HUES6 (cell line): ENCODE measurements at regions not wholly inside any gene's neighbourhood (a gene's known extent, or its start where the extent isn't known, plus 50 kb on each side); places are given as distances from the start of the nearest gene placed in this dataset.

Experiments
- H3K27ac ChIP-seq: 2 replicates; pipeline ENCODE4 v1.7.0; 2013; ENCODE audit warnings: low read depth, mild to moderate bottlenecking, low read length, inconsistent platforms
- H3K27me3 ChIP-seq: 2 replicates; pipeline ENCODE4 v1.6.1; 2013; ENCODE audit warnings: low read length; ENCODE audit not compliant: control insufficient read depth, insufficient read depth
- H3K36me3 ChIP-seq: 2 replicates; pipeline ENCODE4 v1.6.1; 2013; ENCODE audit warnings: low read length; ENCODE audit not compliant: control insufficient read depth, insufficient read depth
- H3K4me1 ChIP-seq: 2 replicates; pipeline ENCODE4 v1.6.1; 2013; ENCODE audit warnings: low read length; ENCODE audit not compliant: control insufficient read depth, insufficient read depth
- H3K4me3 ChIP-seq: 2 replicates; pipeline ENCODE4 v1.5.1; 2013; ENCODE audit warnings: low read depth, low read length
- H3K9ac ChIP-seq: one replicate; pipeline ENCODE4 v1.6.1; 2013; ENCODE audit warnings: mild to moderate bottlenecking, low read length
- H3K9me3 ChIP-seq: 2 replicates; pipeline ENCODE4 v1.6.1; 2013; ENCODE audit warnings: low read depth, low read length; ENCODE audit not compliant: control insufficient read depth, insufficient read depth

- Histone ChIP-seq H3K4me1 (peaks cover 10% of the 10 kb centered on the region), H3K4me3 (no peak overlapping the region), H3K9ac (no peak overlapping the region), H3K27me3 (no peaks in the 10 kb centered on the region), H3K27ac (no peak overlapping the region), H3K36me3 (no peaks in the 10 kb centered on the region), H3K9me3 (no peaks in the 10 kb centered on the region)
Observed at GRCh38 chr7:142379201-142379885, 121.5 kb upstream of the PRSS58 start.

DNA sequence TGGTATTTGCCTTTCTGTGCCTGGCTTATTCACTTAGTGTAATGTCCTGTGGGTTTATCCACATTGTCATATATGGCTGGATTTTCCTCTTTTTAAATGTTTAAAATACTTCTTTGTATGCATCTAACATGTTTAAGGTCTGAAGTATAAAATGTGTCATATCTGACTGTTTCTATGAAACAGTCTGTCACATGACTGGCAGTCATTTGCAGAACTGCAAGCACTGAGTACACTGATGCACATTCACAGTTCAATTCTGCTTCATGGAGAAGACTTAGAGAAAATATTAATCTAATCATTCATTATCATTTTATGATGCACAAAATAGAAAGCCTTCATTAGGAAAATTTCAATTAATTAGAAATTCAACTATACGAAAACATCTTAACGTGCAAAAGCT, 119.7 kb upstream of the PRSS58 start:
- Histone ChIP-seq H3K27me3 (no peaks in the 10 kb centered on the region), H3K9me3 (no peaks in the 10 kb centered on the region), H3K9ac (no peak overlapping the region), H3K4me3 (no peak overlapping the region), H3K4me1 (peaks cover 10% of the 10 kb centered on the region), H3K27ac (no peak overlapping the region), H3K36me3 (no peaks in the 10 kb centered on the region)

DNA sequence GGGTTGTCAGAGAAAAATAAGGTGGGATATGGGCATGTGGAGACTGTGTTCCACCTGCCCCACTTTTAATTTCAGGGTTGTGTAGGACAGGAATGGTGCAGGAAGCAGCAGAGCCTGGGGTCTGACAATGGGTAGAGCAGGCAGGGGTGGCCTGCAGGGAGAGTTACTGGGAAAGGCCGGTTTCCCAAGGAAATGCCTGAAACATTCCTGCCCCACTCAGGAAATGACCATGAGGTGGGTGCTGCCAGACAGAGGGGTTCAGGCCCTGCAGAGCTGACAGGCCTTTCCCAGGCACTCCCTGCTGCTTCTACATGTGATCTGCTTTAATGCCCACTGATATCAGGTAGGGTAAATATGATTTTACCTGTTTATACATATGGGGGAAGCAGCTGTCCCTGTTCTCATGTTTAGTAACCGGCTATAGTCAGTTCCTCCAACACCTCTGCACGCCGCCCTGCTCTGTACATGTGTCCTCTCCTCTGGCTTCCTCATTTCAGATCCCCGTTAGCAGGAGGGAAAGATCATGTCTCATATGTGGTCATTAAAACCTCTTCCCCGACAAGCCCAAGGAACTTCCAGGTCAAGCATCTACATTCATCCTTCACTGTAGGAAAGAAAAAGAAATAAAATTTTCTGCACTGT, 118.6 kb upstream of the PRSS58 start:
- no peaks in the 10 kb centered on the region for H3K36me3 ChIP-seq
- H3K27me3 ChIP-seq, result no peaks in the 10 kb centered on the region
- H3K9me3 ChIP-seq, result no peaks in the 10 kb centered on the region
- H3K4me3 ChIP-seq, result no peak overlapping the region
- H3K4me1 ChIP-seq, result peaks cover 10% of the 10 kb centered on the region
- no peak overlapping the region for H3K27ac ChIP-seq
- peak overlapping the region; percentile 27 for H3K9ac ChIP-seq

GRCh38 chr7:142375710-142376313, 118.0 kb upstream of the PRSS58 start:
- Histone ChIP-seq H3K9me3 (no peaks in the 10 kb centered on the region), H3K4me3 (no peak overlapping the region), H3K27me3 (no peaks in the 10 kb centered on the region), H3K9ac (no peak overlapping the region), H3K4me1 (peaks cover 10% of the 10 kb centered on the region), H3K27ac (no peak overlapping the region), H3K36me3 (no peaks in the 10 kb centered on the region)

DNA sequence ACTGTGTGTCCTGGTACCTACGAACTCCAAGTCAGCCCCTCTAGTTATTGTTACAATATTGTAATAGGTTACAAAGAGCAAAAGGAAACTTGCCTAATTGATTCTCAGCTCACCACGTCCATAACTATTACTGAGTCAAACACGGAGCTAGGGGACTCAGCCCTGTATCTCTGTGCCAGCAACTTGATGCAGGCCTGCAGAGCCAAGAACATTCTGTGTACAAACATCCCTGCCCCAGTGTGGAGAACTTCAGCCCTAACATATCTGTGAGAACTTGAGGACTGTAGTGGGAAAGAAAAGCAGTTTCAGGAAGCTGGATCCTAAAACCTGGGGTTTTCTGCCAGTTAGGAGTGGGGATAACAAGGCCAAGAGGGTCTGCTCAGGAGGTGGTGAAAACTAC, 114.9 kb upstream of the PRSS58 start:
- Histone ChIP-seq H3K27ac (no peak overlapping the region), H3K27me3 (no peaks in the 10 kb centered on the region), H3K4me1 (peaks cover 7% of the 10 kb centered on the region), H3K9me3 (peaks cover 19% of the 10 kb centered on the region), H3K4me3 (no peak overlapping the region), H3K36me3 (no peaks in the 10 kb centered on the region), H3K9ac (no peak overlapping the region)

DNA sequence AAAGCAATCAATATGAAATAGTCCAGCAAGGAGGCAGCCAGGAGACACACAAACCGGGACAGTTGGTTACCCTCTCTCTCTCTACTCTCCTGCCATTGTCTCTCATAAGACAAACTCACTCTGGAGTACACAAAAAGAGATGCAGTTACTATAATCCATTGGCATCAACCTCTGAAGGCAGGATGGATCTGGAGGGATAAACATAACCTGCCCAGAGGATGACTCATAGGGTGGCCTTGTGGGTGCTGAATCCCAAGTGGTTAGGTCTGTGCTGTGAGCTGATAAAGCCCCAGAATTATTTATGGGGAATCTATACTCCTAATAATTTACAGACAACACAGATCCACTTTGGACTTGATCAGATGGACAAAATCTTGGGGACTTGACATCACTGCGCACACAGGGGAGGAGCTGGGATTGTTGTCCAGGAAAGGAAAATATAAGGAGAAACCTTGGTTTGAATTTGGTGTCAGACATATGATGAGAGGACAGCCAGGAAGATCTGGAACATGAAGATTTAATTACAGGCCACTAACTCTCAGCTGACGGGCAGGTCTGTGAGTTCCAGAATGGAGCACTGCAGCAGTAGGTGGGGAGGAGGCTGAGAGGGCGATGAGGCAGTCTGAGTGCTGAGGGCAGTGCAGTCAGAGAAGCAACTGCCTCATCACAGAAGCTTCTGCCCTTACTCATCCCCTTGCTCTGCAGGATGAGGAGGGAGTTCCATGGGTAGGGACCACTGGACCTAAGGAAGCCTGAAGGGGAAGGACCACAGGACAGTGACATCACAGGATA, 113.9 kb upstream of the PRSS58 start:
- H3K36me3 ChIP-seq, result no peaks in the 10 kb centered on the region
- H3K27ac ChIP-seq, result no peak overlapping the region
- H3K9me3 ChIP-seq, result peaks cover 26% of the 10 kb centered on the region
- H3K4me3 ChIP-seq, result no peak overlapping the region
- peaks cover 7% of the 10 kb centered on the region for H3K4me1 ChIP-seq
- no peaks in the 10 kb centered on the region for H3K27me3 ChIP-seq
- H3K9ac ChIP-seq, result no peak overlapping the region

DNA sequence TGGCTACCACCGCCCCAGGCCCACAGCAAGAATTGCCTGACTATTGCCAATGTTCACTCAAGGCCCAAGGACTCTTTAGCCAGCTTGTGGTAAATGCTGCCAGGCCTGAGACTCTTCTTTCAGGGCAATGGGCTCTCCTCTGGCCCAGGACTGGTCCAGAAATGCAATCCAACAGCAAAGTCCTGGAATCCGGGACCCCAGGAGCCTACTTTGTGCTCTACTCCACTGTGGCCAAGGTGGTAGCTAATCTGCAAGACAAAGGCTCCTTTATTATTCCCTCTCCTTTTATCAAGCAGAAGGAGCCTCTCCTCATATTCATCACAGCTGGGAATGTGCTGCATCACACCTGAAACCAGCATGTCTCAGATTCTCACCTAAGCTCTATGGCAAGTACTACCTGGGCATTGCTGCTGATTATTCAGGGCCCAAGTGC, 107.6 kb upstream of the PRSS58 start:
- peak overlapping the region; percentile 20; the same call in 1 of the 2 replicates for H3K4me3 ChIP-seq
- H3K4me1 ChIP-seq, result peaks cover 23% of the 10 kb centered on the region

DNA sequence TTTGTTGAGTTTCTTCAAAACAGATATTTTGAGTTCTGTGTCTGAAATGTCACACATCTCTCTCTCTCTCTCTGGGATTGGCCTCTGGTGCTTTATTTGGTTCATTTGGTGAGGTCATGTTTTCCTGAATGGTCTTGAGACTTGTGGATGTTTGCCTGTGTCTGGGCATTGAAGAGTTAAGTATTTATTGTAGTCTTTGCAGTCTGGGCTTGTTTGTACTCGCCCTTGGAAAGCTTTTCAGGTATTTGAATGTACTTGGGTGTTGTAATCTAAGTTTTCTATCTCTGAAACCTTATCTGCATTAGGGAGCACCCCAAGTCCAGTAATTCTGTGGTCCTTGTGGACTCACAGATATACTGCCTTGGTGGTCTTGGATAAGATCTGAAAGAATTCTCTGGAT, 106.7 kb upstream of the PRSS58 start:
- peak overlapping the region; percentile 73; the same call in 1 of the 2 replicates for H3K27ac ChIP-seq
- no peak overlapping the region for H3K4me3 ChIP-seq
- no peaks in the 10 kb centered on the region for H3K27me3 ChIP-seq
- peaks cover 43% of the 10 kb centered on the region for H3K9me3 ChIP-seq
- peaks cover 26% of the 10 kb centered on the region for H3K4me1 ChIP-seq
- H3K9ac ChIP-seq, result no peak overlapping the region
- no peaks in the 10 kb centered on the region for H3K36me3 ChIP-seq

More for the DNA sequence above, 107.6 kb upstream of the PRSS58 start:
- Histone ChIP-seq H3K27me3 (no peaks in the 10 kb centered on the region), H3K27ac (peak overlapping the region; percentile 73), H3K9me3 (peaks cover 43% of the 10 kb centered on the region), H3K36me3 (no peaks in the 10 kb centered on the region), H3K9ac (peak overlapping the region; percentile 30)

DNA sequence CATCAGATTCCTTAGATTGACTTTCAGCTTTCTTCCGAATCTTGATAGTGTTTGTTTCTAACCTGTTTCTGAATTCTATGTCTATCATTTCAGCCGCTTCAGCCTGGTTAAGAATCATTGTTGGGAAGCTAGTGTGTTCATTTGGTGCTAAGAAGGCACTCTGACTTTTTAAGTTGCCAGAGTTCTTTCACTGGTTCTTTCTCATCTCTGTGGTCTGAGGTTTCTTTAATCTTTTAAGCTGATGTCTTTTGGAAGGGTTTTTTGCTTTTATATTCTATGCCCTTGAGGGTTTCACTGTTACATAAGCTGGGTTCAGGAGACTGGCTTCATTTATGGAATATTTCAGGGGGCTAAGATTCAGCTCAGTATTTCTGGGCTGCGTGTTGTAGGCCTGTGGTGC, 104.5 kb upstream of the PRSS58 start:
- Histone ChIP-seq H3K36me3 (no peaks in the 10 kb centered on the region), H3K4me1 (peaks cover 33% of the 10 kb centered on the region), H3K4me3 (no peak overlapping the region), H3K9ac (no peak overlapping the region), H3K27ac (no peak overlapping the region), H3K9me3 (peaks cover 21% of the 10 kb centered on the region), H3K27me3 (no peaks in the 10 kb centered on the region)

DNA sequence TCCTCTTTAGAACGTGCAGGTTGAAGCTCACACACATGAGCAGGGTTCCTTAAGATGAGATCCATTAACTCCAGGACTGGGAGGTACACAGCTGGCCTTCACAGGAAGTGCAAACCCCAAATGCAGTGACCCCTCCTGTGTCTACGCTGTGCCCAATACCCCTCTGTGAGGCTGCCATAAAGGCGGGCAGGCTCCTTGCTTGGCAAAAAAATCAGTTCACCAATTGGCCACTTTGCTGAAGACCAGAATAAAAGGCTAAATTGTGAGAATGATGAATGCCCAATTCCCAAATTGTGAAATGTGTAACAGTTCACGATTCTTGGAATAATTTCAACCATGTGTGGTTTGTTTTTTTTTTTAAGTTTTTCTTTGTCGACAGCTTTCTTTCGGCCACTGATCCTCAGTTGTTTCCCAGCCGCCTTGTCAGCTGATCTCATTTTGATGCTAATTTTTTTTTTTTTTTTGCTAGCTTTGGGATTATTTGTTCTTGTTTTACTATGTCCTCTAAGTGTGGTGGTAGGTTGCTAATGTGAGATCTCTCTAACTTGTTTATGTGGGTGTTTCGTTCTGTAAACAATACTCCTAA, 101.9 kb upstream of the PRSS58 start:
- Histone ChIP-seq H3K36me3 (no peaks in the 10 kb centered on the region), H3K9ac (no peak overlapping the region), H3K4me1 (peaks cover 19% of the 10 kb centered on the region), H3K4me3 (no peak overlapping the region), H3K27ac (no peak overlapping the region), H3K27me3 (no peaks in the 10 kb centered on the region), H3K9me3 (peaks cover 12% of the 10 kb centered on the region; the same call in 1 of the 2 replicates)
